Loucy (cell line): ENCODE measurements at regions not wholly inside any gene's neighbourhood (a gene's known extent, or its start where the extent isn't known, plus 50 kb on each side); places are given as distances from the start of the nearest gene placed in this dataset.

Experiments used
- H2AFZ ChIP-seq: fragments of 200-600 bp; sonication (generic); 2 replicates; pipeline ENCODE4 v1.6.0; 2016; ENCODE audit warnings: antibody characterized with exemption, mild to moderate bottlenecking, low read length, moderate library complexity
- H3F3A ChIP-seq: fragments of 200-600 bp; 2 replicates; pipeline ENCODE4 v1.6.0; 2016; ENCODE audit warnings: antibody characterized with exemption, low read depth, mild to moderate bottlenecking
- H3K27me3 ChIP-seq: fragments of 200-600 bp; sonication (generic); 2 replicates; pipeline ENCODE4 v1.6.1; 2014; ENCODE audit warnings: low read length, mild to moderate bottlenecking; ENCODE audit not compliant: insufficient read depth, poor library complexity, severe bottlenecking
- H3K36me3 ChIP-seq: fragments of 200-600 bp; sonication (generic); 2 replicates; pipeline ENCODE4 v1.6.1; 2016; ENCODE audit warnings: low read length; ENCODE audit not compliant: insufficient read depth
- H3K4me1 ChIP-seq: fragments of 200-600 bp; sonication (generic); 2 replicates; pipeline ENCODE4 v1.5.1; 2014; ENCODE audit warnings: low read length, mild to moderate bottlenecking; ENCODE audit not compliant: insufficient read depth, poor library complexity, severe bottlenecking
- H3K4me2 ChIP-seq: fragments of 200-600 bp; sonication (generic); 2 replicates; pipeline ENCODE4 v1.6.0; 2014; ENCODE audit warnings: antibody characterized with exemption, low read length, low read depth, mild to moderate bottlenecking; ENCODE audit not compliant: poor library complexity, severe bottlenecking
- H3K4me3 ChIP-seq: fragments of 200-600 bp; sonication (generic); 2 replicates; pipeline ENCODE4 v1.5.1; 2014; ENCODE audit warnings: low read length, mild to moderate bottlenecking, mixed read lengths; ENCODE audit not compliant: poor library complexity, severe bottlenecking
- H3K79me2 ChIP-seq: fragments of 200-600 bp; sonication (generic); 2 replicates; pipeline ENCODE4 v1.6.1; 2014; ENCODE audit warnings: low read length; ENCODE audit not compliant: insufficient read depth
- H3K9ac ChIP-seq: fragments of 200-600 bp; sonication (generic); 2 replicates; pipeline ENCODE4 v1.6.0; 2014; ENCODE audit warnings: mild to moderate bottlenecking, low read depth, low read length, moderate library complexity; ENCODE audit not compliant: poor library complexity, severe bottlenecking
- H3K9me2 ChIP-seq: fragments of 200-600 bp; sonication (generic); replicated peaks from 2 replicates; pipeline ENCODE4 v1.6.1; 2016; ENCODE audit warnings: low read depth, low read length, mixed read lengths
- H3K9me3 ChIP-seq: fragments of 200-600 bp; sonication (generic); 2 replicates; pipeline ENCODE4 v1.6.1; 2014; ENCODE audit warnings: mild to moderate bottlenecking, antibody characterized with exemption, low read length, low read depth; ENCODE audit not compliant: insufficient read depth
- H4K20me1 ChIP-seq: fragments of 200-600 bp; sonication (generic); 2 replicates; pipeline ENCODE4 v1.6.0; 2014; ENCODE audit warnings: antibody characterized with exemption, low read length, mild to moderate bottlenecking; ENCODE audit not compliant: insufficient read depth, poor library complexity, severe bottlenecking
- EZH2phosphoT487 ChIP-seq: fragments of 200-600 bp; IDR thresholded peaks from 2 replicates; pipeline ENCODE4 v1.6.1; 2018; ENCODE audit warnings: antibody characterized with exemption, mild to moderate bottlenecking, moderate library complexity, borderline replicate concordance
- TF ChIP-seq, protein P1 (sequence below): fragments of 200-600 bp; sonication (generic); conservative IDR thresholded peaks from 2 replicates; pipeline ENCODE4 v1.5.1; 2014; ENCODE audit warnings: mild to moderate bottlenecking, antibody characterized with exemption, low read length

DNA sequence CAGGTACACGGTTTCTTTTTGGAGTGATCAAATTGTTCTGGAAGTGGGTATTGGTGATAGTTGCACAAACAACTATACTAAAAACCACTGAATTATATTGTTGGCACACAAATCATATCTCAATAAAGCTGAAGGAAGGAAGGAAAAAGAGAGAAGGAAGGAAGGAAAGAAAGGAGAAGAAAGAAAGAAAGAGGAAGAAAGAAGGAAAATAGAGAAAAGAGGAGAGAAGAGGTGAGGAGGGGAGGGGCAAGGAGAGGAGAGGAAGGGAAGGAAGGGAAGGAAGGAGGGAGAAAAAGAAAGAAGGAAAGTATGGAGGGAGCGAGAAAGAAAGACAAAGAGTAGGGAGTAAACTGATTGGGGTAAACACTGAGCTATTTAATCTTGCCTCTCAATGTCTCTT lies 77.9 kb upstream of the TSC22D2 start:
- H3K9me3 ChIP-seq: no peaks in the 10 kb centered on the region
- no peak overlapping the region for H3K4me2 ChIP-seq
- no peaks in the 10 kb centered on the region for H3K27me3 ChIP-seq
- TF ChIP-seq, protein P1, sequence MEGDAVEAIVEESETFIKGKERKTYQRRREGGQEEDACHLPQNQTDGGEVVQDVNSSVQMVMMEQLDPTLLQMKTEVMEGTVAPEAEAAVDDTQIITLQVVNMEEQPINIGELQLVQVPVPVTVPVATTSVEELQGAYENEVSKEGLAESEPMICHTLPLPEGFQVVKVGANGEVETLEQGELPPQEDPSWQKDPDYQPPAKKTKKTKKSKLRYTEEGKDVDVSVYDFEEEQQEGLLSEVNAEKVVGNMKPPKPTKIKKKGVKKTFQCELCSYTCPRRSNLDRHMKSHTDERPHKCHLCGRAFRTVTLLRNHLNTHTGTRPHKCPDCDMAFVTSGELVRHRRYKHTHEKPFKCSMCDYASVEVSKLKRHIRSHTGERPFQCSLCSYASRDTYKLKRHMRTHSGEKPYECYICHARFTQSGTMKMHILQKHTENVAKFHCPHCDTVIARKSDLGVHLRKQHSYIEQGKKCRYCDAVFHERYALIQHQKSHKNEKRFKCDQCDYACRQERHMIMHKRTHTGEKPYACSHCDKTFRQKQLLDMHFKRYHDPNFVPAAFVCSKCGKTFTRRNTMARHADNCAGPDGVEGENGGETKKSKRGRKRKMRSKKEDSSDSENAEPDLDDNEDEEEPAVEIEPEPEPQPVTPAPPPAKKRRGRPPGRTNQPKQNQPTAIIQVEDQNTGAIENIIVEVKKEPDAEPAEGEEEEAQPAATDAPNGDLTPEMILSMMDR: no peak
- no peaks in the 10 kb centered on the region for H3F3A ChIP-seq
- no peak overlapping the region for H3K9ac ChIP-seq
- H3K4me1 ChIP-seq: no peaks in the 10 kb centered on the region
- no peaks in the 10 kb centered on the region for H4K20me1 ChIP-seq
- H3K9me2 ChIP-seq: no peaks in the 10 kb centered on the region
- no peaks in the 10 kb centered on the region for H3K79me2 ChIP-seq
- no peaks in the 10 kb centered on the region for H3K36me3 ChIP-seq
- no peak overlapping the region for H2AFZ ChIP-seq
- no peak overlapping the region for H3K4me3 ChIP-seq

DNA sequence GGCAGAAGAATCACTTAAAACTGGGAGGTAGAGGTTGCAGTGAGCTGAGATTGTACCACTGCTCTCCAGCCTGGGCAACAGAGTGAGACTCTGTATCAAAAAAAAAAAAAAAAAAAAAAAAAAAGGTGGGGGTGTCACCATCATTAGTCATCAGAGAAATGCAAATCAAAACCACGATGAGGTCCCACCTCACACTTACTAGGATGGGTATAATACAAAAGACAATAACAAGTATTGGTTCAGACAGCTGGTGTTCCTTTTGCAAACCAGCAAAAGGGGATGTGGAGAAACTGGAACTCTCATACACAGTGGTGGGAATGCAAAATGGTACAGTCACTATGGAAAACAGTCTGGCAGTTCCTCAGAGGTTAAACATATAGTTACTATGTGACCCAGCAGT lies 78.7 kb upstream of the TSC22D2 start:
- Histone ChIP-seq H3K9ac (no peak overlapping the region), H3K36me3 (no peaks in the 10 kb centered on the region), H3F3A (no peaks in the 10 kb centered on the region), H3K4me2 (no peak overlapping the region), H3K79me2 (no peaks in the 10 kb centered on the region), H4K20me1 (no peaks in the 10 kb centered on the region), H3K4me3 (no peak overlapping the region), H3K9me2 (no peaks in the 10 kb centered on the region), H3K4me1 (no peaks in the 10 kb centered on the region), H3K27me3 (no peaks in the 10 kb centered on the region), H3K9me3 (no peaks in the 10 kb centered on the region), H2AFZ (no peak overlapping the region)
- no peak for TF ChIP-seq EZH2phosphoT487
- TF ChIP-seq, protein P1: no peak

DNA sequence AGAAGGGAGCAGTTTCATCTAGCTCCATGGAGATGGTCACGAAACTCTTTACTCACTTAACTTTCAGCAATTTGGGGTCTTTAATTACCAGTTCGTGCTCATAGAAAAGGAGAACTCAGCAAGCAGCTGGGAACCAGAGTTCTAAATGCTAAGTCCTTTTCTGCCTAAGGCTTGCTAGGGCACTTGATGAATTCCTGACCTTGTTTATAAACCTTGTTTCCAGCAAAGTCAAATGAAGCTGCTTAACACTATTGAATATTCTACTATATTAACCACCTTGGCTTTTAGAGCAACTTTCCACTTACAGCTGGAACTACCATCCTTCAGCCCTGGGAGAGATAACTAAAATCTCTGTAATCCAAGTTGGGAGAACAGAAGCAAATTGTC lies 79.5 kb upstream of the TSC22D2 start:
- no peaks in the 10 kb centered on the region for H3K27me3 ChIP-seq
- no peaks in the 10 kb centered on the region for H3K4me1 ChIP-seq

More for the DNA sequence above, 79.5 kb upstream of the TSC22D2 start:
- no peaks in the 10 kb centered on the region for H3K36me3 ChIP-seq
- no peak overlapping the region for H3K4me3 ChIP-seq
- no peak overlapping the region for H3K4me2 ChIP-seq
- H3F3A ChIP-seq: no peaks in the 10 kb centered on the region
- no peak overlapping the region for H2AFZ ChIP-seq
- no peaks in the 10 kb centered on the region for H3K9me2 ChIP-seq
- H3K9ac ChIP-seq: no peak overlapping the region
- TF ChIP-seq, protein P1: no peak
- TF ChIP-seq EZH2phosphoT487: no peak
- no peaks in the 10 kb centered on the region for H4K20me1 ChIP-seq
- H3K79me2 ChIP-seq: no peaks in the 10 kb centered on the region
- H3K9me3 ChIP-seq: no peaks in the 10 kb centered on the region
